ENCODE measurements at regions not wholly inside any gene's neighbourhood (a gene's known extent, or its start where the extent isn't known, plus 50 kb on each side); places are given as distances from the start of the nearest gene placed in this dataset.
"Not testable (repeated sequence)": the region's sequence is repeated elsewhere in the genome, so short reads cannot be mapped to it uniquely, and the experiment has no call there.

DNA sequence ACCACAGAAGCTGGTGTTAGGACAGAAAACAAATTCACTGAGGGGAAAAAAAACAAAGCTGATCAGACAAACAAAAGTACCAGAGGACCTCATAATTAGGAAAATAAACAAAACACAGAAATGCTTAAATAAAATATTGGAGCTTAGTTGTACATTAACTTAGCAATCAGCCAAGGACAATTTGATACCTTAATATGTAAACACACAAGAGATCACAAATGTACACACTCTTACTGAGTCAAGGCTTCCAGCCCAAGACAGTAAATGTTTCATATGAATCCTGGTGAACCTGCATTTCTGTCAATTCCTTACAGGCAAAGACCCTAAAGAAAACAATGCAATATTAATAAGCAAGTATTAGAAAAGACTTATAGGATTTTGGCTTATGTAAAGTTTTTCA is 62.0 kb upstream of the SPTLC3 start:
- no peak for DNase-seq (ENCODE audit: low read depth in 3 of 3)

DNA sequence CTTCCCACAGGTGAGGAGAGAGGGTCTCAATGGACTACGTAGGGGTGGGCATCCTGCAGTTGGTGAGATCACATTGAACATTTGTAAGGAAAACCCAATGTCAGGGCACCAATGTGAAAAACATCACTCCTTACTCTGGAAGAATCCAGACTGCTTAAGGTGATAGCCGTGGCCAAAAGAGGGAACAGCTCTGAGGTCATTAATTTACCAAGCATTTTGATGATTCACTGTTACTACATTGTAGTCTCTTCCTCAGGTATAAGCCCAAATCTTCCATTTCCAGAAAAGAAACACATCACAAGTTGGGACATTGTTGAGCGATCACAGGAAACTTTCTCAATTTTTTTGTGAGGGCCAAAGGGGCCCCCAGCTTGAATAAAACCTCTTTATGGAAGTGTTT is 61.1 kb upstream of the SPTLC3 start:
- no peak for DNase-seq (ENCODE audit: low read depth in 3 of 3)

DNA sequence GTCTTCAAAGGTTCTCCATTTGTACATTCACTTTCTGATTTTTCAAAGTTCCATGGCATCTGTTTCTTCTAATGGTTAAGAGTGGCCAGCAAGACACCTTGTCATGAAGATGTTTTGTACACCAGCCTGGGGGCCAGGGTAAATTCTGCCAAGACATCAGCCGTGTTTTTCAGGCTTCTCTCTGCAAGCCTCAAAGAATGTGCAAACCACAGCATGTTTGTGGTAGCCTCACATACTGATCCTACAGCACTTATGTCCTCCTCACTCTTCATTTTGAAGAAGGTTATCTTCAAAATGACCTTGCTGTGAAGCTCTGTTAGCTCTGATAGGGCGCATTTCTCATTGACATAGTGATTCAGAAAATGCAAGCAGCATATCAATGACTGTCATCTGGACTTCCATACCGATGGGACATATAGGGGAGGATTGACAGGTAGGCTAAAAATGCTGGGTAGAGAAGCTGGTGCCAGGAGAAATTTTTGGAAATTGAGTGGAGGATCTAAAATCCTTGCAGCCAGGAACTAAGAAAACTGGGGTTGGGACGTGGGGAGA is 59.3 kb upstream of the SPTLC3 start:
- no peak for DNase-seq (ENCODE audit: low read depth in 3 of 3)

DNA sequence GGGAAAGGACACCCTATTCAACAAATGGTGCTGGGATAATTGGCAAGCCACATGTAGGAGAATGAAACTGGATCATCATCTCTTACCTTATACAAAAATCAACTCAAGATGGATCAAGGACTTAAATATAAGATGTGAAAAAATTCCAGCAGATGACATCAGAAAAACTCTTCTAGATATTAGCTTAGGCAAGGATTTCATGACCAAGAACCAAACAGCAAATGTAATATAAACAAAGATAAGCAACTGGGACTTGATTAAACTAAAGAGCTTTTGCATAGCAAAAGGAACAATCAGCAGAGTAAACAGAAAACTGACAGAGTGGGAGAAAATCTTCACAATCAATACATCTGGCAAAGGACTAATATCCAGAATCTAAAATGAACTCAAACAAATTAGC is 54.5 kb upstream of the SPTLC3 start:
- not testable (repeated sequence) for DNase-seq (ENCODE audit: low read depth in 3 of 3)

DNA sequence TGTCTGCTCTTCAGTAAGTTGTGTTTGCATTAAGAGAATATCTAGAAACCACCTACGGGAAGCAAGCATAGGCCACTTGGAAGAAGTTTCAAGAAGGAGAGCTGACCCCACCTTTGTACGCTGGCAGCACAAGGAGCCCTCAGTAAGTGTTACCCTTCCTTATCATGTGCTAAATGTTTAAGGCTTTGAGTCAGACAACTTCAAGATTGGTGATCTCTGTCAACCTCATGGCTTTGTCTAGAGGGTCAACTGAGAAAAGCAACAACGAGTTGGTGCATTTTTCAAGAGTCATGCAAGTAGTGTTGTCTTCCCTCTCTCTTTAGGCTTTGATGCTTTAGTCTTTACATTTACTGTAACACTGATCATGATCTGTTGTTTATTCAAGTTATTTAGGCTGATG is 53.2 kb upstream of the SPTLC3 start:
- no peak for DNase-seq (ENCODE audit: low read depth in 3 of 3)

DNA sequence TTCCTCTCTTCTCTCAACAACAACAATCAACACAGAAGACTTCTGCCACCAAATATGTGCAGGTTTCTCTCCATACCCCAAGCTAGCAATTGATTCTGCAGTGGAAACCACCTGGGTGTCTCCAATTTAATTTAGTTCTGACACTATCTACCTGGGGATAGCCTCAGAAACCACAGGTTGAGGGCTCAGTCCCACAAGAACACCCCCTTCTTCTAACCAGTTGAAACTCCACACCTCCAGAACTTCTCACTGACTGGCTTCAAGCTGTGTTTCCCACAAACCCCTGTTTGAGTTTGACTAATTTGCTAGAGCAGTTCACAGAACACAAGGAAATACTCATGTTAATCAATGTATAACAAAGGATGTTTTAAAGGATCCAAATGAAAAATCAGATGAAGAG is 52.5 kb upstream of the SPTLC3 start:
- DNase-seq (ENCODE audit: low read depth in 3 of 3) = no peak

DNA sequence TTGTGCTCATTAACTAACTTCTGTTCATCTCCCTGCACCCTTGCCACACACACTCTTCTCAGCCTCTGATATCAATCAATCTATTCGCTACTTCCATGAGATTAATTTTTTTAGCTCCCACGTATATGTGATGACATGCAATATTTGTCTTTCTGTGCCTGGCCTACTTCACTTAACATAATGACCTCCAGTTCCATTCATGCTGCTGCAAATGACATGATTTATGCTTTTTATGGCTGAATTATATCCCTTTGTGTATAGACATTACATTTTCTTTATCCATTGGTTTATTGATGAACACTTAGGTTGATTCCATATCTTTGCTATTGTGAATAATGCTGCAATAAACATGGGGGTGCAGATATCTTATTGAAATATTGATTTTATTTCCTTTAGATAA is 50.8 kb upstream of the SPTLC3 start:
- no peak for DNase-seq (ENCODE audit: low read depth in 3 of 3)

Data from stimulated activated CD4-positive, alpha-beta T cell treated with anti-CD3 and anti-CD28 coated beads, TNF-alpha, amount 100 ng/mL, for 24 hours (primary cell).